Ovary (tissue), 3 donors: ENCODE measurements at regions not wholly inside any gene's neighbourhood (a gene's known extent, or its start where the extent isn't known, plus 50 kb on each side); places are given as distances from the start of the nearest gene placed in this dataset.

Experiments
- EP300 ChIP-seq: sonication (generic); formaldehyde crosslinking; IDR thresholded peaks from one replicate; pipeline ENCODE4 v1.6.1; 2017; ENCODE audit warnings: antibody characterized with exemption
- POLR2A ChIP-seq: fragments of 450-650 bp; IDR thresholded peaks from one replicate; pipeline ENCODE4 v1.6.1; 2017; ENCODE audit warnings: antibody characterized with exemption, mild to moderate bottlenecking, moderate library complexity
- TF ChIP-seq, protein P1 (sequence below), 3 donors: fragments of 450-650 bp in 2 of 3; fragments of 200-600 bp in 1 of 3; IDR thresholded peaks; one replicate each; pipeline versions ENCODE4 v1.5.1 to v1.8.0; 2016 to 2022; ENCODE audit warnings: antibody characterized with exemption in 3 of 3, mild to moderate bottlenecking in 1 of 3
- donor health status: DM: no; HTN: no; CAD: no.

DNA sequence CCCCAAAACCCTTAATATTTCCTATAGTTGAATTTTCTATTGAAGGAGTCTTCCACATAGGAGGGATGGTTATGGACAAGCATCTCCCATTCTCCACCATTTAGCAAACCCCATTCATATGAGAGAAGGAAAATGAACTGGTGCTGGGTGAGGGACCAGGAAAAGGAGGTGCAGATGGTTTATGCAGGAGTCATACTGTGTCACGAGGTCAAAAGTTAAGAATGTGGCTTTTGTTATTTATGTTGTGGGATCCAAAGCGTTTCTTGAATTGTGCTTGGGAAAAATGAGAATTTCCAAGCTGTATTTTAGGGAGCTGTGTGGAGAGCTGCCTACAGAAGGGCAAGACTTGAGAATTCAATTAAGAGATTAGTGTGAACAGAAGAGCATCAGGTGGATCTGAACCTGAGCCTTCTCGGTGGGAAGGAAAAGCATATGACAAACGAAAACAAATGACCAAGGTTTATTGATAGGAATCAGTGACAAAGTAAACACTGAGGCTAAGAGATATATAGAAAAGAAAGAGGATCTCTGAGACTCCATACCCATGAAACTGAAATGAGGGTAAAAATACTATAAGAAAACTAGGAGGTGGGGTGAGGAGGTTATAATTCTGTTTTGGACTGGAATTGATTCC, 473.3 kb upstream of the NR2F2 start:
- TF ChIP-seq, protein P1, sequence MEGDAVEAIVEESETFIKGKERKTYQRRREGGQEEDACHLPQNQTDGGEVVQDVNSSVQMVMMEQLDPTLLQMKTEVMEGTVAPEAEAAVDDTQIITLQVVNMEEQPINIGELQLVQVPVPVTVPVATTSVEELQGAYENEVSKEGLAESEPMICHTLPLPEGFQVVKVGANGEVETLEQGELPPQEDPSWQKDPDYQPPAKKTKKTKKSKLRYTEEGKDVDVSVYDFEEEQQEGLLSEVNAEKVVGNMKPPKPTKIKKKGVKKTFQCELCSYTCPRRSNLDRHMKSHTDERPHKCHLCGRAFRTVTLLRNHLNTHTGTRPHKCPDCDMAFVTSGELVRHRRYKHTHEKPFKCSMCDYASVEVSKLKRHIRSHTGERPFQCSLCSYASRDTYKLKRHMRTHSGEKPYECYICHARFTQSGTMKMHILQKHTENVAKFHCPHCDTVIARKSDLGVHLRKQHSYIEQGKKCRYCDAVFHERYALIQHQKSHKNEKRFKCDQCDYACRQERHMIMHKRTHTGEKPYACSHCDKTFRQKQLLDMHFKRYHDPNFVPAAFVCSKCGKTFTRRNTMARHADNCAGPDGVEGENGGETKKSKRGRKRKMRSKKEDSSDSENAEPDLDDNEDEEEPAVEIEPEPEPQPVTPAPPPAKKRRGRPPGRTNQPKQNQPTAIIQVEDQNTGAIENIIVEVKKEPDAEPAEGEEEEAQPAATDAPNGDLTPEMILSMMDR (IDR thresholded peaks at IDR 0.05) = no peak
- TF ChIP-seq EP300 (no peak), POLR2A (no peak)
